ENCODE measurements at regions not wholly inside any gene's neighbourhood (a gene's known extent, or its start where the extent isn't known, plus 50 kb on each side); places are given as distances from the start of the nearest gene placed in this dataset.
A peak's percentile ranks its signal among the peaks of the same experiment; 100 is the strongest.

DNA sequence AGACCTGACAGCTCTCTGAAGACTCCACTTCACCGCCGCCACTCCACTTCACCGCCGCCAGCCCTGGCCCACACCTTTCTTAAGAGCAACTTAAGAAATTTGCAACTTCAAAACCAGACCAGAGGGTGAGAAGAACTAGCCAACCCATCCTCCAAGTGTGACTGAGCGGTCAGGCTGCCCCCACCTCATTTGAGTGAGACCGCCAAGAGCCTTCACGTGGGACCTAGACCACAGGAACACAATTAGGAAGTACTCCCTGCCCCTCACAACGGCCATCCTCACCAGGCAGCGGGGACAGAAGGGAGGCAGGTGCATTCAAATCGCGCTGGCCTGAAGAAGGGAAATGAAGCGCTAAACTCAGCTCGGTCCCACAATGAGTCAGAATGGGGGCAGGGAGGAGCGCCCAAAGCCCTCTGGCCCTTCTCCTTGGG lies 156.8 kb upstream of the BCL6 start:
- TF ChIP-seq CTCF (IDR thresholded peaks at IDR 0.05; ENCODE audit: low read depth, low read length) (no peak), MYC (IDR thresholded peaks at IDR 0.05; ENCODE audit: low read depth, low read length) (no peak), POLR2A (IDR thresholded peaks at IDR 0.05; ENCODE audit: extremely low read depth, insufficient read length) (no peak)
- peak; percentile 4 for DNase-seq (ENCODE audit: low read depth)
- H3K4me3 ChIP-seq (ENCODE audit: low read depth, low read length), result no peak overlapping the region

DNA sequence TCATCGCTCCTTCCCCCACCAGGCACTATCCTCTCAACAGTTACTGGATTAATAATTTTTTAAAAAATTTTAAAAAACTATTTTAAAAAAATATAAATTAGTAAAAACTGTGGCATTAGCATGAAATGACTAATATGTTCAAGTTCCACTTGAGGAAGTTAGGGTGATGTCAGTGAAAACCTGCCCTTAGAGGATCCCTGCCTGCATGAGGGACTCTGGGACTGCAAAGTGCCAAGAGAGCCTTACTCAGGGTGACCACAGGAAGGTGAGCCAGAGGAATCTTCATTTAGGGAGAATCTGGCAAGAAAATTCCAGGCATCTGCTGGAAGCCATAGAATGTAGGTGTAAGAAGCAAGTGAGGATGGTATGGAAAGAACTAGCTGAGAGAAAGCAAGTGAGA lies 157.7 kb upstream of the BCL6 start:
- no peak for DNase-seq (ENCODE audit: low read depth)
- no peak overlapping the region for H3K4me3 ChIP-seq (ENCODE audit: low read depth, low read length)
- no peak for TF ChIP-seq MYC (IDR thresholded peaks at IDR 0.05; ENCODE audit: low read depth, low read length)
- TF ChIP-seq CTCF (IDR thresholded peaks at IDR 0.05; ENCODE audit: low read depth, low read length), result no peak
- no peak for TF ChIP-seq MAX (IDR thresholded peaks at IDR 0.05; ENCODE audit: low read depth, low read length)
- no peak for TF ChIP-seq POLR2A (IDR thresholded peaks at IDR 0.05; ENCODE audit: extremely low read depth, insufficient read length)

- TF ChIP-seq CTCF (IDR thresholded peaks at IDR 0.05; ENCODE audit: low read depth, low read length) (no peak), POLR2A (IDR thresholded peaks at IDR 0.05; ENCODE audit: extremely low read depth, insufficient read length) (no peak), MYC (IDR thresholded peaks at IDR 0.05; ENCODE audit: low read depth, low read length) (no peak), MAX (IDR thresholded peaks at IDR 0.05; ENCODE audit: low read depth, low read length) (no peak)
- no peak overlapping the region for H3K4me3 ChIP-seq (ENCODE audit: low read depth, low read length)
- DNase-seq (ENCODE audit: low read depth), result no peak
Measured at GRCh38 chr3:187903697-187904096, 158.4 kb upstream of the BCL6 start.

- H3K4me3 ChIP-seq (ENCODE audit: low read depth, low read length), result no peak overlapping the region
- no peak for TF ChIP-seq POLR2A (IDR thresholded peaks at IDR 0.05; ENCODE audit: extremely low read depth, insufficient read length)
- TF ChIP-seq MAX (IDR thresholded peaks at IDR 0.05; ENCODE audit: low read depth, low read length), result no peak
- TF ChIP-seq MYC (IDR thresholded peaks at IDR 0.05; ENCODE audit: low read depth, low read length), result no peak
- TF ChIP-seq CTCF (IDR thresholded peaks at IDR 0.05; ENCODE audit: low read depth, low read length), result no peak
- no peak for DNase-seq (ENCODE audit: low read depth)
Measured at GRCh38 chr3:187906416-187906815, 161.1 kb upstream of the BCL6 start.

DNA sequence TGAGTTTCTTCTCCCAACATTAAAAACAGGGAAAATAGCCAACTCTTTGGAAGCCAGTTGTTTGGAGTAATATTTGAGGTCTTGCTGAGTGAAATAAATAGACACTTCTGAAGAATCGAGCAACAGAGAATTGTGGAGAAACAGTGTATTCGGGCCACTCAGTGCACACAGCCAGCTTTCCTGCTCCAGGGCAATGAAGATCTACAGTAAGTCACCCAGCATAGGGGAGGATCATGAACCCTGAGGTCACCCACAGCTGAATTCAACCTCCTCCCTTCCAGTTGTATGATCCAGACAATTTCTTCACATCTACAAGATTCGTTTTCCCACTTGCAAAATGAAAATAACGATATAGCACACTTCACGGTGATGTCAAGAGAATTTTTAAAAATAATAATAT lies 161.7 kb upstream of the BCL6 start:
- no peak for TF ChIP-seq CTCF (IDR thresholded peaks at IDR 0.05; ENCODE audit: low read depth, low read length)
- TF ChIP-seq MAX (IDR thresholded peaks at IDR 0.05; ENCODE audit: low read depth, low read length), result no peak
- TF ChIP-seq POLR2A (IDR thresholded peaks at IDR 0.05; ENCODE audit: extremely low read depth, insufficient read length), result no peak
- no peak for TF ChIP-seq MYC (IDR thresholded peaks at IDR 0.05; ENCODE audit: low read depth, low read length)
- no peak for DNase-seq (ENCODE audit: low read depth)
- H3K4me3 ChIP-seq (ENCODE audit: low read depth, low read length), result no peak overlapping the region

GRCh38 chr3:187909866-187910265 lies 164.6 kb upstream of the BCL6 start:
- no peak overlapping the region for H3K4me3 ChIP-seq (ENCODE audit: low read depth, low read length)
- TF ChIP-seq MYC (IDR thresholded peaks at IDR 0.05; ENCODE audit: low read depth, low read length), result no peak
- TF ChIP-seq CTCF (IDR thresholded peaks at IDR 0.05; ENCODE audit: low read depth, low read length), result no peak
- TF ChIP-seq POLR2A (IDR thresholded peaks at IDR 0.05; ENCODE audit: extremely low read depth, insufficient read length), result no peak
- TF ChIP-seq MAX (IDR thresholded peaks at IDR 0.05; ENCODE audit: low read depth, low read length), result no peak
- no peak for DNase-seq (ENCODE audit: low read depth)
